ENCODE measurements at regions not wholly inside any gene's neighbourhood (a gene's known extent, or its start where the extent isn't known, plus 50 kb on each side); places are given as distances from the start of the nearest gene placed in this dataset.

GRCh38 chr5:171695804-171696203 is 89.8 kb upstream of the SMIM23 start:
- Histone ChIP-seq H3K9ac (ENCODE audit: low read length) (no peak overlapping the region), H3K36me3 (ENCODE audit: control insufficient read depth, insufficient read depth, low read length) (no peaks in the 10 kb centered on the region), H3K4me3 (ENCODE audit: low read length) (no peak overlapping the region), H3K27me3 (ENCODE audit: control insufficient read depth, insufficient read depth, low read length) (no peaks in the 10 kb centered on the region), H3K4me1 (ENCODE audit: control insufficient read depth, insufficient read depth, low read length) (no peaks in the 10 kb centered on the region), H3K27ac (ENCODE audit: low read depth, low read length) (no peak overlapping the region)

- Histone ChIP-seq H3K4me3 (ENCODE audit: low read length) (no peak overlapping the region), H3K27ac (ENCODE audit: low read depth, low read length) (no peak overlapping the region), H3K4me1 (ENCODE audit: control insufficient read depth, insufficient read depth, low read length) (no peaks in the 10 kb centered on the region), H3K36me3 (ENCODE audit: control insufficient read depth, insufficient read depth, low read length) (no peaks in the 10 kb centered on the region), H3K9ac (ENCODE audit: low read length) (no peak overlapping the region), H3K27me3 (ENCODE audit: control insufficient read depth, insufficient read depth, low read length) (no peaks in the 10 kb centered on the region)
These were observed 88.2 kb upstream of the SMIM23 start for GRCh38 chr5:171697221-171698102.

- no peak overlapping the region for H3K9ac ChIP-seq (ENCODE audit: low read length)
- no peaks in the 10 kb centered on the region for H3K27me3 ChIP-seq (ENCODE audit: control insufficient read depth, insufficient read depth, low read length)
- no peak overlapping the region for H3K27ac ChIP-seq (ENCODE audit: low read depth, low read length)
- no peak overlapping the region for H3K4me3 ChIP-seq (ENCODE audit: low read length)
- no peaks in the 10 kb centered on the region for H3K4me1 ChIP-seq (ENCODE audit: control insufficient read depth, insufficient read depth, low read length)
- H3K36me3 ChIP-seq (ENCODE audit: control insufficient read depth, insufficient read depth, low read length) = no peaks in the 10 kb centered on the region
These were observed 85.2 kb upstream of the SMIM23 start for GRCh38 chr5:171700318-171700912.

GRCh38 chr5:171701100-171701541 is 84.5 kb upstream of the SMIM23 start:
- Histone ChIP-seq H3K9ac (ENCODE audit: low read length) (no peak overlapping the region), H3K36me3 (ENCODE audit: control insufficient read depth, insufficient read depth, low read length) (no peaks in the 10 kb centered on the region), H3K4me3 (ENCODE audit: low read length) (no peak overlapping the region), H3K4me1 (ENCODE audit: control insufficient read depth, insufficient read depth, low read length) (no peaks in the 10 kb centered on the region), H3K27me3 (ENCODE audit: control insufficient read depth, insufficient read depth, low read length) (no peaks in the 10 kb centered on the region), H3K27ac (ENCODE audit: low read depth, low read length) (no peak overlapping the region)

GRCh38 chr5:171702135-171702770 is 83.4 kb upstream of the SMIM23 start:
- no peaks in the 10 kb centered on the region for H3K4me1 ChIP-seq (ENCODE audit: control insufficient read depth, insufficient read depth, low read length)
- no peak overlapping the region for H3K4me3 ChIP-seq (ENCODE audit: low read length)
- no peak overlapping the region for H3K9ac ChIP-seq (ENCODE audit: low read length)
- no peaks in the 10 kb centered on the region for H3K27me3 ChIP-seq (ENCODE audit: control insufficient read depth, insufficient read depth, low read length)
- H3K27ac ChIP-seq (ENCODE audit: low read depth, low read length) = no peak overlapping the region
- H3K36me3 ChIP-seq (ENCODE audit: control insufficient read depth, insufficient read depth, low read length) = no peaks in the 10 kb centered on the region

- no peaks in the 10 kb centered on the region for H3K4me1 ChIP-seq (ENCODE audit: control insufficient read depth, insufficient read depth, low read length)
- H3K4me3 ChIP-seq (ENCODE audit: low read length) = no peak overlapping the region
- no peak overlapping the region for H3K9ac ChIP-seq (ENCODE audit: low read length)
These were observed 82.5 kb upstream of the SMIM23 start for GRCh38 chr5:171703146-171703545.

GRCh38 chr5:171705036-171705435 is 80.6 kb upstream of the SMIM23 start:
- Histone ChIP-seq H3K27ac (ENCODE audit: low read depth, low read length) (no peak overlapping the region), H3K4me3 (ENCODE audit: low read length) (no peak overlapping the region), H3K27me3 (ENCODE audit: control insufficient read depth, insufficient read depth, low read length) (no peaks in the 10 kb centered on the region)

More at GRCh38 chr5:171703146-171703545, 82.5 kb upstream of the SMIM23 start:
- Histone ChIP-seq H3K36me3 (ENCODE audit: control insufficient read depth, insufficient read depth, low read length) (no peaks in the 10 kb centered on the region), H3K27me3 (ENCODE audit: control insufficient read depth, insufficient read depth, low read length) (no peaks in the 10 kb centered on the region), H3K27ac (ENCODE audit: low read depth, low read length) (no peak overlapping the region)

GRCh38 chr5:171705830-171706468 is 79.7 kb upstream of the SMIM23 start:
- H3K27me3 ChIP-seq (ENCODE audit: control insufficient read depth, insufficient read depth, low read length) = no peaks in the 10 kb centered on the region
- H3K27ac ChIP-seq (ENCODE audit: low read depth, low read length) = no peak overlapping the region
- no peaks in the 10 kb centered on the region for H3K4me1 ChIP-seq (ENCODE audit: control insufficient read depth, insufficient read depth, low read length)
- H3K36me3 ChIP-seq (ENCODE audit: control insufficient read depth, insufficient read depth, low read length) = no peaks in the 10 kb centered on the region
- H3K4me3 ChIP-seq (ENCODE audit: low read length) = no peak overlapping the region
- H3K9ac ChIP-seq (ENCODE audit: low read length) = no peak overlapping the region

More at GRCh38 chr5:171705036-171705435, 80.6 kb upstream of the SMIM23 start:
- no peaks in the 10 kb centered on the region for H3K4me1 ChIP-seq (ENCODE audit: control insufficient read depth, insufficient read depth, low read length)
- no peaks in the 10 kb centered on the region for H3K36me3 ChIP-seq (ENCODE audit: control insufficient read depth, insufficient read depth, low read length)
- no peak overlapping the region for H3K9ac ChIP-seq (ENCODE audit: low read length)

- Histone ChIP-seq H3K27ac (ENCODE audit: low read depth, low read length) (no peak overlapping the region), H3K36me3 (ENCODE audit: control insufficient read depth, insufficient read depth, low read length) (no peaks in the 10 kb centered on the region), H3K9ac (ENCODE audit: low read length) (no peak overlapping the region), H3K4me1 (ENCODE audit: control insufficient read depth, insufficient read depth, low read length) (no peaks in the 10 kb centered on the region), H3K4me3 (ENCODE audit: low read length) (no peak overlapping the region), H3K27me3 (ENCODE audit: control insufficient read depth, insufficient read depth, low read length) (no peaks in the 10 kb centered on the region)
These were observed 78.7 kb upstream of the SMIM23 start for GRCh38 chr5:171706736-171707441.

GRCh38 chr5:171707442-171707792 is 78.2 kb upstream of the SMIM23 start:
- H3K4me1 ChIP-seq (ENCODE audit: control insufficient read depth, insufficient read depth, low read length) = no peaks in the 10 kb centered on the region
- H3K4me3 ChIP-seq (ENCODE audit: low read length) = no peak overlapping the region
- H3K9ac ChIP-seq (ENCODE audit: low read length) = no peak overlapping the region
- no peaks in the 10 kb centered on the region for H3K27me3 ChIP-seq (ENCODE audit: control insufficient read depth, insufficient read depth, low read length)
- no peaks in the 10 kb centered on the region for H3K36me3 ChIP-seq (ENCODE audit: control insufficient read depth, insufficient read depth, low read length)
- H3K27ac ChIP-seq (ENCODE audit: low read depth, low read length) = no peak overlapping the region

- H3K4me3 ChIP-seq (ENCODE audit: low read length) = no peak overlapping the region
- no peak overlapping the region for H3K9ac ChIP-seq (ENCODE audit: low read length)
- H3K4me1 ChIP-seq (ENCODE audit: control insufficient read depth, insufficient read depth, low read length) = no peaks in the 10 kb centered on the region
- no peaks in the 10 kb centered on the region for H3K36me3 ChIP-seq (ENCODE audit: control insufficient read depth, insufficient read depth, low read length)
- no peaks in the 10 kb centered on the region for H3K27me3 ChIP-seq (ENCODE audit: control insufficient read depth, insufficient read depth, low read length)
- no peak overlapping the region for H3K27ac ChIP-seq (ENCODE audit: low read depth, low read length)
These were observed 75.7 kb upstream of the SMIM23 start for GRCh38 chr5:171709930-171710329.
